Muscle layer of colon (tissue), 2 donors: ENCODE measurements at regions not wholly inside any gene's neighbourhood (a gene's known extent, or its start where the extent isn't known, plus 50 kb on each side); places are given as distances from the start of the nearest gene placed in this dataset.

ENCODE experiments used
- H3K27ac ChIP-seq: one replicate; pipeline ENCODE4 v1.7.0; 2013; ENCODE audit warnings: low read depth, mild to moderate bottlenecking, low read length, moderate library complexity
- H3K27me3 ChIP-seq, 2 donors: one replicate each; pipeline ENCODE4 v1.7.0; 2013; ENCODE audit warnings: low read length in 2 of 2, mild to moderate bottlenecking in 2 of 2; ENCODE audit not compliant: insufficient read depth in 2 of 2, control insufficient read depth in 1 of 2
- H3K36me3 ChIP-seq: one replicate; pipeline ENCODE4 v1.7.0; 2013; ENCODE audit warnings: mild to moderate bottlenecking, low read length; ENCODE audit not compliant: insufficient read depth
- H3K4me1 ChIP-seq: one replicate; pipeline ENCODE4 v1.7.0; 2013; ENCODE audit warnings: mild to moderate bottlenecking, low read length; ENCODE audit not compliant: insufficient read depth
- H3K4me3 ChIP-seq, 2 donors: one replicate each; pipeline ENCODE4 v1.7.0; 2013; ENCODE audit warnings: low read length in 2 of 2, low read depth in 1 of 2, mild to moderate bottlenecking in 1 of 2, moderate library complexity in 1 of 2
- H3K9ac ChIP-seq: one replicate; pipeline ENCODE4 v1.7.0; 2013; ENCODE audit warnings: low read length
- H3K9me3 ChIP-seq: one replicate; pipeline ENCODE4 v1.7.0; 2013; ENCODE audit warnings: mild to moderate bottlenecking, low read length
- donor health status: abdominal sarcoma.
- donor health status: Adenocarcinoma of cecum.

- Histone ChIP-seq H3K4me3 (peak overlapping the region; percentile 21 to 35), H3K9me3 (no peaks in the 10 kb centered on the region), H3K27me3 (no peaks in the 10 kb centered on the region), H3K4me1 (no peaks in the 10 kb centered on the region), H3K9ac (no peak overlapping the region), H3K27ac (no peak overlapping the region), H3K36me3 (no peaks in the 10 kb centered on the region)
Measured at GRCh38 chr7:14962778-14963177, 60.2 kb upstream of the DGKB start.

DNA sequence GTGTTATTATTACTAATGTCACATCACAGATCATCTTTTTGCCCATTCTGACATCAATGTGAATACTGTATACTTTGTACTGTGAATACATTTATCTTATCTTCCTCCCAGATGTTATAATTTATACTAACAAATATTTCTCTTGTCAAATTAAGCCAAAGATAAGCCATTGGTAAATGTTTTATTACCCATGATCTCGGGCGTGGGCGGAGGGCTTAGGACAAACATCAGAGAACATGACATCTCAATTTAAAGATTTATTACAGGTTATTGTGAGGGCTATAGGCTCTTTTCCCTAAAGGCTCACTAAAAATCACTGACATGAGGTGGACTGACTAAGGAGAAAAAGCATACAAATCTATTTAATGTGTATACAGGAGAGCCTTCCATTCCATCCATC, 58.2 kb upstream of the DGKB start:
- Histone ChIP-seq H3K36me3 (no peaks in the 10 kb centered on the region), H3K9ac (no peak overlapping the region), H3K9me3 (no peaks in the 10 kb centered on the region), H3K27ac (no peak overlapping the region), H3K27me3 (no peaks in the 10 kb centered on the region), H3K4me1 (no peaks in the 10 kb centered on the region), H3K4me3 (no peak overlapping the region)

- no peaks in the 10 kb centered on the region for H3K27me3 ChIP-seq
- H3K27ac ChIP-seq = no peak overlapping the region
- no peak overlapping the region for H3K4me3 ChIP-seq
- H3K4me1 ChIP-seq = no peaks in the 10 kb centered on the region
- H3K9ac ChIP-seq = no peak overlapping the region
- H3K36me3 ChIP-seq = no peaks in the 10 kb centered on the region
- H3K9me3 ChIP-seq = no peaks in the 10 kb centered on the region
Measured at GRCh38 chr7:14959339-14959738, 56.8 kb upstream of the DGKB start.

DNA sequence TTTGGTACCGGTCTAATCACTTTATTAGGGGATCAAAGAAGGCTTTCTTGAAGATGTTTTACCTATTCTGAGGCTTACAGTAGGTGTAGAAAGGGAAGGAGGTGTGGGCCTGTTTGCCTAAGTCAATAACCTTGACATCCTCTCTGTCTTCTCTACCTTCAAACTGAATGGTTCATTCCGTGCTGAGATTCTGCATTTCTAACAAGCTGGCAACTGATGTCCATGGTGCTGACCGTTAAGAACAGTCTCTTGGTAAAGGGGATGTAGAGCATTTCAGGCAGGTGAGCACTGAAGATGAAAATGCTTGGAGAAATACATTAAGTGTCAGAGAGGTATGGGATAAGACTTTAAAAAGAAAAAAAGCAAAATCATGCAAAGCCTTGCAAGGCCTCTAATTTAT, 51.5 kb upstream of the DGKB start:
- no peak overlapping the region for H3K9ac ChIP-seq
- H3K4me1 ChIP-seq = no peaks in the 10 kb centered on the region
- H3K36me3 ChIP-seq = no peaks in the 10 kb centered on the region
- no peak overlapping the region for H3K27ac ChIP-seq
- no peak overlapping the region for H3K4me3 ChIP-seq
- H3K27me3 ChIP-seq = no peaks in the 10 kb centered on the region
- H3K9me3 ChIP-seq = no peaks in the 10 kb centered on the region
